HCT116 (cell line): ENCODE measurements at regions not wholly inside any gene's neighbourhood (a gene's known extent, or its start where the extent isn't known, plus 50 kb on each side); places are given as distances from the start of the nearest gene placed in this dataset.

Experiments used
- ATAC-seq: fragments of 200-7000 bp; cut with Tn5 transposase; 2 replicates; pipeline ENCODE4 v1.9.1; 2020; ENCODE audit warnings: mild to moderate bottlenecking, moderate library complexity
- BruUV-seq: library from RNA; stranded (reverse); fragments of 400-500 nt; replicated peaks from 2 replicates; lab custom pipeline; 2021; lab: Mats Ljungman, UMichigan
- CTCF ChIA-PET: fragments of 300-600 bp; sonication (Branson Sonifier 250); formaldehyde crosslinking; loops from one replicate; lab custom pipeline; 2021; ENCODE audit warnings: antibody characterized with exemption; lab: Charles Lee
- POLR2A ChIA-PET: fragments of 300-600, 350-600 bp; sonication (Branson Sonifier 250); formaldehyde crosslinking; loops from one replicate; lab custom pipeline; 2021; ENCODE audit warnings: antibody characterized with exemption; lab: Charles Lee
- RAD21 ChIA-PET, 2 experiments: fragments of 300-600 bp; sonication (Branson Sonifier 250); formaldehyde crosslinking; loops; one replicate each; lab custom pipeline; 2023; ENCODE audit warnings: low total read pairs in 2 of 2; ENCODE audit not compliant: uncharacterized antibody in 2 of 2, unreplicated experiment in 2 of 2, low non-redundant PET in 1 of 2; lab: Charles Lee
- DNase-seq: peaks from one replicate; pipeline ENCODE4 v3.0.0-alpha.2; 2010; ENCODE audit warnings: low read depth, low spot score
- H2AFZ ChIP-seq: fragments of 200-600 bp; shearing (Covaris generic), sonication (generic); 2 replicates; pipeline ENCODE4 v1.6.1; 2017; ENCODE audit warnings: low read depth, mixed run types, mixed read lengths, antibody characterized with exemption, low read length; ENCODE audit not compliant: poor library complexity, severe bottlenecking
- H3K27ac ChIP-seq: 2 replicates; pipeline ENCODE4 v1.5.1; 2012; ENCODE audit warnings: low read depth, low read length
- H3K27me3 ChIP-seq: fragments of 200-600 bp; sonication (generic); 2 replicates; pipeline ENCODE4 v1.6.1; 2016; ENCODE audit warnings: mixed run types, low read length, mixed read lengths; ENCODE audit not compliant: insufficient read depth
- H3K36me3 ChIP-seq, 2 experiments: fragments of 200-500 bp in 1 of 2; fragments of 200-600 bp in 1 of 2; sonication (Bioruptor generic) in 1 of 2; sonication (generic) in 1 of 2; 2 replicates each; pipeline versions ENCODE4 v1.5.1 to v1.6.1; 2014 to 2016; ENCODE audit warnings: low read length in 2 of 2, inconsistent platforms in 1 of 2, mixed read lengths in 1 of 2, mixed run types in 1 of 2; ENCODE audit not compliant: insufficient read depth in 2 of 2, control insufficient read depth in 1 of 2
- H3K4me1 ChIP-seq, 2 experiments: fragments of 200-600 bp in 1 of 2; sonication (generic) in 1 of 2; 2 replicates each; pipeline versions ENCODE4 v1.5.1 to v1.6.1; 2012 to 2017; ENCODE audit warnings: low read length in 2 of 2, inconsistent platforms in 1 of 2, mild to moderate bottlenecking in 1 of 2, mixed read lengths in 1 of 2, mixed run types in 1 of 2, moderate library complexity in 1 of 2; ENCODE audit not compliant: insufficient read depth in 2 of 2, control insufficient read depth in 1 of 2
- H3K4me2 ChIP-seq: fragments of 200-600 bp; sonication (generic); 2 replicates; pipeline ENCODE4 v1.6.1; 2017; ENCODE audit warnings: mixed run types, low read length, mixed read lengths
- H3K4me3 ChIP-seq, 2 experiments: fragments of 200-600 bp in 1 of 2; sonication (generic) in 1 of 2; replicated peaks in 1 of 2; 2 replicates each; pipeline ENCODE4 v1.5.1; 2011 to 2016; ENCODE audit warnings: low read length in 2 of 2, control low read depth in 1 of 2, low read depth in 1 of 2, mild to moderate bottlenecking in 1 of 2, mixed read lengths in 1 of 2, mixed run types in 1 of 2
- H3K79me2 ChIP-seq: fragments of 200-600 bp; sonication (generic); 2 replicates; pipeline ENCODE4 v1.6.1; 2017; ENCODE audit warnings: mild to moderate bottlenecking, mixed run types, low read length, moderate library complexity, mixed read lengths; ENCODE audit not compliant: insufficient read depth
- H3K9ac ChIP-seq: fragments of 200-600 bp; sonication (generic); 2 replicates; pipeline ENCODE4 v1.6.1; 2016; ENCODE audit warnings: low read length, mixed read lengths
- H3K9me2 ChIP-seq: fragments of 200-600 bp; sonication (generic), shearing (Covaris generic); 2 replicates; pipeline ENCODE4 v1.6.1; 2017; ENCODE audit warnings: mixed run types, mild to moderate bottlenecking, moderate library complexity; ENCODE audit not compliant: insufficient read depth
- H3K9me3 ChIP-seq, 2 experiments: fragments of 200-500 bp in 1 of 2; fragments of 200-600 bp in 1 of 2; sonication (Bioruptor generic) in 1 of 2; sonication (generic) in 1 of 2; 2 replicates each; pipeline ENCODE4 v1.6.1; 2014 to 2017; ENCODE audit warnings: low read length in 2 of 2, mixed read lengths in 2 of 2, inconsistent platforms in 1 of 2, low read depth in 1 of 2, mild to moderate bottlenecking in 1 of 2, mixed run types in 1 of 2, moderate library complexity in 1 of 2; ENCODE audit not compliant: control insufficient read depth in 1 of 2, insufficient read depth in 1 of 2
- H4K20me1 ChIP-seq: fragments of 200-600 bp; sonication (generic), shearing (Covaris generic); 2 replicates; pipeline ENCODE4 v1.6.1; 2017; ENCODE audit warnings: mixed run types, mild to moderate bottlenecking, moderate library complexity; ENCODE audit not compliant: insufficient read depth
- CBX3 ChIP-seq: IDR thresholded peaks from 2 replicates; pipeline ENCODE4 v1.6.1; 2012; ENCODE audit warnings: low read depth
- CEBPB ChIP-seq: IDR thresholded peaks from 2 replicates; pipeline ENCODE4 v1.6.1; 2012; ENCODE audit warnings: low read depth
- ELF1 ChIP-seq: IDR thresholded peaks from 2 replicates; pipeline ENCODE4 v1.6.1; 2012; ENCODE audit warnings: low read depth, borderline replicate concordance
- EZH2phosphoT487 ChIP-seq: fragments of 200-600 bp; IDR thresholded peaks from 2 replicates; pipeline ENCODE4 v1.6.1; 2018; ENCODE audit warnings: antibody characterized with exemption, borderline replicate concordance
- FOSL1 ChIP-seq: IDR thresholded peaks from 2 replicates; pipeline ENCODE4 v1.6.1; 2012; ENCODE audit warnings: low read depth
- RAD21 ChIP-seq: IDR thresholded peaks from 2 replicates; pipeline ENCODE4 v1.6.1; 2012; ENCODE audit warnings: low read depth, mild to moderate bottlenecking
- SIN3A ChIP-seq: IDR thresholded peaks from 2 replicates; pipeline ENCODE4 v1.6.1; 2012; ENCODE audit warnings: low read depth
- SP1 ChIP-seq: IDR thresholded peaks from 2 replicates; pipeline ENCODE4 v1.6.1; 2012; ENCODE audit warnings: low read depth
- TCF7L2 ChIP-seq: IDR thresholded peaks from 2 replicates; pipeline ENCODE4 v1.7.0; 2011; ENCODE audit warnings: borderline replicate concordance, inconsistent platforms; ENCODE audit not compliant: insufficient read depth, insufficient read length; ENCODE audit errors: extremely low read depth
- YY1 ChIP-seq: IDR thresholded peaks from 2 replicates; pipeline ENCODE4 v1.6.1; 2011; ENCODE audit warnings: low read length, low read depth, moderate library complexity, mild to moderate bottlenecking; ENCODE audit not compliant: insufficient replicate concordance; ENCODE audit errors: extremely low read depth
- ZFX ChIP-seq: fragments of 450-650 bp; IDR thresholded peaks from 2 replicates; pipeline ENCODE4 v1.6.1; 2017
- intact Hi-C: fragments of 100-400 bp; cut with micrococcal nuclease; formaldehyde crosslinking; loops from 2 replicates; pipeline ENCODE4 v1.10.0; 2022
- TF ChIP-seq, protein P1 (sequence below): IDR thresholded peaks from 2 replicates; pipeline ENCODE4 v1.6.1; 2011; ENCODE audit warnings: mild to moderate bottlenecking, low read length, moderate library complexity; ENCODE audit not compliant: insufficient replicate concordance; ENCODE audit errors: extremely low read depth
- TF ChIP-seq, protein P2 (sequence below): IDR thresholded peaks from 2 replicates; pipeline ENCODE4 v1.6.1; 2012; ENCODE audit warnings: low read depth
- TF ChIP-seq, protein P3 (sequence below): IDR thresholded peaks from 2 replicates; pipeline ENCODE4 v1.6.1; 2012

DNA sequence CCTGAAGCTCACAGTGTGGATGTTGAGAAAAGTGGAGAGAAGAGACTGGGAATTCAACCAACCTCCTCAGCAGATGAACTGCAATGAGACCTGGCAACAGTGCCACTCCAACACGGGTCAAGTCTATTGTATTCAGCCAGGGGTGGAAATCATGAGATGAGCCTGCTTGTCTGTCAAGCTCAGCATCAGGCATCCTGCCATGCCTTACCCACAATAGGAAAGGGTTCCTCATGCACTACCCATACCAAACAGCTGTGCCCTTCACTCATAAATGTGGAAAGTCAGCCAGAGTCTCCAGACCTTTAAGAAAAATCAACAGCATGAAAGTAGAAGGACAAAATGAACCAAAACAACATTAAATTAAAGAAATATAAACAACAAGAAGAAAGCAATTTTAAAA, 542.1 kb downstream of the EPHB1 start:
- ChIA-PET POLR2A (no interaction called here), CTCF (no interaction called here), RAD21 (no interaction called here)
- no peak overlapping the region for H3K4me2 ChIP-seq
- H3K36me3 ChIP-seq, result no peaks in the 10 kb centered on the region
- H3K4me1 ChIP-seq, result no peaks in the 10 kb centered on the region
- H3K9me3 ChIP-seq, result no peaks in the 10 kb centered on the region
- H3K79me2 ChIP-seq, result no peaks in the 10 kb centered on the region
- H3K27me3 ChIP-seq, result no peaks in the 10 kb centered on the region; the same call in none of the 2 replicates
- no TSS peak for BruUV-seq
- H3K9me2 ChIP-seq, result no peaks in the 10 kb centered on the region
- ATAC-seq (no peak), DNase-seq (no peak)
- no peak overlapping the region for H3K27ac ChIP-seq
- no peak overlapping the region for H2AFZ ChIP-seq
- H4K20me1 ChIP-seq, result no peaks in the 10 kb centered on the region
- intact Hi-C loops, result no loop called here
- no peak overlapping the region for H3K4me3 ChIP-seq
- TF ChIP-seq SP1, result no peak
- no peak for TF ChIP-seq EZH2phosphoT487
- no peak for TF ChIP-seq FOSL1
- H3K9ac ChIP-seq, result no peak overlapping the region

DNA sequence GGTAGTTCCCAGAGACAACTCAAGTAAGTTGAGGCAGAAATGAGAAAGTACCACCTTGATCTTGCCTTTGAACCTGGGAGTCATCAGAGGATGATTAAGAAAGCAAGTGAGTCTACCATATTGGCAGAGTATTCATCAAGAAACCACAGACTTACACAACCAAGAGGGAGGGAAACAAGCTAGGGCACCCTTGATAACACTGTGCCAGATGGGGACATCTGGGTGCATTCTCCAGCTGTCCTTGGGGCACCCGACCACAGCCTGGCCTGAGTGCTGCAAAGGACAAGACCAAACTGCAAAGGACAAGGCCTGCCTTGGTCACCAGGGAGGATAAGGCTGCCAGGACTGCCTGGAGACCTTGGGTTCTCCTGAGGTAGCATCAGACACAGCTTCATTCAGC, 553.6 kb downstream of the EPHB1 start:
- Histone ChIP-seq H3K9me3 (no peaks in the 10 kb centered on the region), H4K20me1 (no peaks in the 10 kb centered on the region), H3K4me1 (no peaks in the 10 kb centered on the region), H3K9me2 (no peaks in the 10 kb centered on the region), H3K4me3 (no peak overlapping the region), H3K27ac (no peak overlapping the region), H3K79me2 (no peaks in the 10 kb centered on the region), H3K27me3 (peaks cover 45% of the 10 kb centered on the region), H3K36me3 (no peaks in the 10 kb centered on the region), H3K4me2 (no peak overlapping the region), H3K9ac (no peak overlapping the region), H2AFZ (no peak overlapping the region)
- ATAC-seq (no peak), DNase-seq (no peak)
- intact Hi-C loops, result no loop called here
- ChIA-PET POLR2A (no interaction called here), RAD21 (no interaction called here), CTCF (no interaction called here)
- TF ChIP-seq, protein P1, sequence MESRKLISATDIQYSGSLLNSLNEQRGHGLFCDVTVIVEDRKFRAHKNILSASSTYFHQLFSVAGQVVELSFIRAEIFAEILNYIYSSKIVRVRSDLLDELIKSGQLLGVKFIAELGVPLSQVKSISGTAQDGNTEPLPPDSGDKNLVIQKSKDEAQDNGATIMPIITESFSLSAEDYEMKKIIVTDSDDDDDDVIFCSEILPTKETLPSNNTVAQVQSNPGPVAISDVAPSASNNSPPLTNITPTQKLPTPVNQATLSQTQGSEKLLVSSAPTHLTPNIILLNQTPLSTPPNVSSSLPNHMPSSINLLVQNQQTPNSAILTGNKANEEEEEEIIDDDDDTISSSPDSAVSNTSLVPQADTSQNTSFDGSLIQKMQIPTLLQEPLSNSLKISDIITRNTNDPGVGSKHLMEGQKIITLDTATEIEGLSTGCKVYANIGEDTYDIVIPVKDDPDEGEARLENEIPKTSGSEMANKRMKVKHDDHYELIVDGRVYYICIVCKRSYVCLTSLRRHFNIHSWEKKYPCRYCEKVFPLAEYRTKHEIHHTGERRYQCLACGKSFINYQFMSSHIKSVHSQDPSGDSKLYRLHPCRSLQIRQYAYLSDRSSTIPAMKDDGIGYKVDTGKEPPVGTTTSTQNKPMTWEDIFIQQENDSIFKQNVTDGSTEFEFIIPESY, result no peak
- TF ChIP-seq, protein P2, sequence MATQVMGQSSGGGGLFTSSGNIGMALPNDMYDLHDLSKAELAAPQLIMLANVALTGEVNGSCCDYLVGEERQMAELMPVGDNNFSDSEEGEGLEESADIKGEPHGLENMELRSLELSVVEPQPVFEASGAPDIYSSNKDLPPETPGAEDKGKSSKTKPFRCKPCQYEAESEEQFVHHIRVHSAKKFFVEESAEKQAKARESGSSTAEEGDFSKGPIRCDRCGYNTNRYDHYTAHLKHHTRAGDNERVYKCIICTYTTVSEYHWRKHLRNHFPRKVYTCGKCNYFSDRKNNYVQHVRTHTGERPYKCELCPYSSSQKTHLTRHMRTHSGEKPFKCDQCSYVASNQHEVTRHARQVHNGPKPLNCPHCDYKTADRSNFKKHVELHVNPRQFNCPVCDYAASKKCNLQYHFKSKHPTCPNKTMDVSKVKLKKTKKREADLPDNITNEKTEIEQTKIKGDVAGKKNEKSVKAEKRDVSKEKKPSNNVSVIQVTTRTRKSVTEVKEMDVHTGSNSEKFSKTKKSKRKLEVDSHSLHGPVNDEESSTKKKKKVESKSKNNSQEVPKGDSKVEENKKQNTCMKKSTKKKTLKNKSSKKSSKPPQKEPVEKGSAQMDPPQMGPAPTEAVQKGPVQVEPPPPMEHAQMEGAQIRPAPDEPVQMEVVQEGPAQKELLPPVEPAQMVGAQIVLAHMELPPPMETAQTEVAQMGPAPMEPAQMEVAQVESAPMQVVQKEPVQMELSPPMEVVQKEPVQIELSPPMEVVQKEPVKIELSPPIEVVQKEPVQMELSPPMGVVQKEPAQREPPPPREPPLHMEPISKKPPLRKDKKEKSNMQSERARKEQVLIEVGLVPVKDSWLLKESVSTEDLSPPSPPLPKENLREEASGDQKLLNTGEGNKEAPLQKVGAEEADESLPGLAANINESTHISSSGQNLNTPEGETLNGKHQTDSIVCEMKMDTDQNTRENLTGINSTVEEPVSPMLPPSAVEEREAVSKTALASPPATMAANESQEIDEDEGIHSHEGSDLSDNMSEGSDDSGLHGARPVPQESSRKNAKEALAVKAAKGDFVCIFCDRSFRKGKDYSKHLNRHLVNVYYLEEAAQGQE, result no peak
- no peak for TF ChIP-seq CEBPB
- no peak for TF ChIP-seq TCF7L2
- no peak for TF ChIP-seq ELF1
- TF ChIP-seq SIN3A, result no peak
- TF ChIP-seq, protein P3, sequence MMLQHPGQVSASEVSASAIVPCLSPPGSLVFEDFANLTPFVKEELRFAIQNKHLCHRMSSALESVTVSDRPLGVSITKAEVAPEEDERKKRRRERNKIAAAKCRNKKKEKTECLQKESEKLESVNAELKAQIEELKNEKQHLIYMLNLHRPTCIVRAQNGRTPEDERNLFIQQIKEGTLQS, result no peak
- no peak for TF ChIP-seq ZFX
- no peak for TF ChIP-seq FOSL1
- TF ChIP-seq CBX3, result no peak
- no peak for TF ChIP-seq RAD21
- no peak for TF ChIP-seq YY1
- BruUV-seq, result no TSS peak
